ENCODE measurements at regions not wholly inside any gene's neighbourhood (a gene's known extent, or its start where the extent isn't known, plus 50 kb on each side); places are given as distances from the start of the nearest gene placed in this dataset.

DNA sequence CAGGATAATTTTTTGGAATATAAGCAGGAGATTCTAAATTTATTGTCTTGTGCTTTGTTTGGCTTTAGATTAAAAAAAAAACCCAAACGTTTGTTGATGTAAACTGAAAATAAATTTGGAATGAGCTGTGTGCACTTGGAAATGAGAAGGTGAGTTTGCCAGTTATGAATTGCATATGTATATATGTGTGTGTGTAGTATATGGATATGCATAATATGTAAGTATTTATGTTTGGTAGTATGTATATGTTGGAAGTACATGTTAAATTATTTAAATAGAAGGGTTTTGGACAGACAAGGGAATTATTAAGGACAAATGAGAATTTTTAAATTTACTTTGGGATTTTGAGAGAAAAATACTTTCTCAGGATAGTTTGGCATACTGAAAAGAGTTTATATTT lies 265.8 kb upstream of the CNTN3 start:
- TF ChIP-seq CTCF (conservative IDR thresholded peaks at IDR 0.05), result no peak
- H2AFZ ChIP-seq (ENCODE audit: low read length), result no peak overlapping the region
- Mint-ChIP-seq H3K27me3 (ENCODE audit: low read depth) (no peaks in the 10 kb centered on the region), H3K4me3 (no peak overlapping the region), H3K27ac (no peak overlapping the region), H3K36me3 (ENCODE audit: insufficient read depth in 1 of 3, low read depth in 3 of 3) (no peaks in the 10 kb centered on the region; a peak in 1 of 7 replicates), H3K9me3 (no peaks in the 10 kb centered on the region), H3K4me1 (no peaks in the 10 kb centered on the region)
- H2BK5ac ChIP-seq (ENCODE audit: insufficient read length, low read length), result no peak overlapping the region
- no peak overlapping the region for H4K5ac ChIP-seq (ENCODE audit: insufficient read length, low read depth, low read length)
- H3K4me2 ChIP-seq (ENCODE audit: insufficient read depth, insufficient read length, low read length), result no peak overlapping the region
- no peaks in the 10 kb centered on the region for H3K9me3 ChIP-seq (ENCODE audit: control insufficient read depth, low read depth, low read length)
- H4K8ac ChIP-seq (replicated peaks; ENCODE audit: insufficient read length, low read depth, low read length), result no peak overlapping the region
- no peaks in the 10 kb centered on the region for H4K20me1 ChIP-seq (ENCODE audit: control insufficient read depth, insufficient read depth, insufficient read length)
- H3K18ac ChIP-seq (ENCODE audit: insufficient read length, low read depth, low read length), result no peak overlapping the region
- no peak overlapping the region for H3K9ac ChIP-seq (ENCODE audit: extremely low read depth, insufficient read length, low read length)
- H3K4me1 ChIP-seq (ENCODE audit: insufficient read depth, low read length), result no peaks in the 10 kb centered on the region
- WGBS (ENCODE audit: extremely low coverage, insufficient read length, low lambda C conversion rate), result no CpG with 5 or more reads among the region's 1 CpG
- no peak overlapping the region for H3K4ac ChIP-seq (ENCODE audit: low read depth, low read length)
- H3K27ac ChIP-seq (ENCODE audit: insufficient read length, low read depth, low read length), result no peak overlapping the region
- no peak for DNase-seq
- H2BK12ac ChIP-seq (ENCODE audit: insufficient read length, low read depth, low read length), result no peak overlapping the region
- H3K14ac ChIP-seq (ENCODE audit: insufficient read depth, low read length), result no peak overlapping the region
- no peaks in the 10 kb centered on the region for H3K79me2 ChIP-seq (ENCODE audit: insufficient read depth, low read length)
- no peaks in the 10 kb centered on the region for H3K23me2 ChIP-seq (ENCODE audit: insufficient read length, low read depth, low read length, poor library complexity, severe bottlenecking)
- no peak overlapping the region for H2AK5ac ChIP-seq (ENCODE audit: insufficient read length, low read length)
- no peak overlapping the region for H4K91ac ChIP-seq (ENCODE audit: insufficient read length, low read depth, low read length)
- no peak overlapping the region for H3K56ac ChIP-seq (ENCODE audit: insufficient read length, low read depth, low read length)
- no peak overlapping the region for H2BK120ac ChIP-seq (ENCODE audit: low read depth, low read length, poor library complexity, severe bottlenecking)
- no peak overlapping the region for H2BK20ac ChIP-seq (ENCODE audit: low read depth, low read length, poor library complexity, severe bottlenecking)
- H2BK15ac ChIP-seq (ENCODE audit: low read depth, low read length), result no peak overlapping the region
- H3T11ph ChIP-seq (ENCODE audit: low read length), result no peak overlapping the region
- H3K79me1 ChIP-seq (ENCODE audit: insufficient read depth, low read depth, low read length, poor library complexity, severe bottlenecking), result no peaks in the 10 kb centered on the region
- H3K23ac ChIP-seq (ENCODE audit: insufficient read length, low read depth, low read length), result no peak overlapping the region
- H3K27me3 ChIP-seq (ENCODE audit: insufficient read depth, low read length), result no peaks in the 10 kb centered on the region

Measured in H9 (cell line).